HG02840 (cell line): ENCODE measurements at regions not wholly inside any gene's neighbourhood (a gene's known extent, or its start where the extent isn't known, plus 50 kb on each side); places are given as distances from the start of the nearest gene placed in this dataset.

Source experiments
- ATAC-seq: cut with Tn5 transposase; IDR thresholded peaks from one replicate; pipeline ENCODE4 v1.9.1; 2021; ENCODE audit warnings: mild to moderate bottlenecking, moderate library complexity, moderate number of reproducible peaks; ENCODE audit not compliant: unreplicated experiment, low FRiP score

DNA sequence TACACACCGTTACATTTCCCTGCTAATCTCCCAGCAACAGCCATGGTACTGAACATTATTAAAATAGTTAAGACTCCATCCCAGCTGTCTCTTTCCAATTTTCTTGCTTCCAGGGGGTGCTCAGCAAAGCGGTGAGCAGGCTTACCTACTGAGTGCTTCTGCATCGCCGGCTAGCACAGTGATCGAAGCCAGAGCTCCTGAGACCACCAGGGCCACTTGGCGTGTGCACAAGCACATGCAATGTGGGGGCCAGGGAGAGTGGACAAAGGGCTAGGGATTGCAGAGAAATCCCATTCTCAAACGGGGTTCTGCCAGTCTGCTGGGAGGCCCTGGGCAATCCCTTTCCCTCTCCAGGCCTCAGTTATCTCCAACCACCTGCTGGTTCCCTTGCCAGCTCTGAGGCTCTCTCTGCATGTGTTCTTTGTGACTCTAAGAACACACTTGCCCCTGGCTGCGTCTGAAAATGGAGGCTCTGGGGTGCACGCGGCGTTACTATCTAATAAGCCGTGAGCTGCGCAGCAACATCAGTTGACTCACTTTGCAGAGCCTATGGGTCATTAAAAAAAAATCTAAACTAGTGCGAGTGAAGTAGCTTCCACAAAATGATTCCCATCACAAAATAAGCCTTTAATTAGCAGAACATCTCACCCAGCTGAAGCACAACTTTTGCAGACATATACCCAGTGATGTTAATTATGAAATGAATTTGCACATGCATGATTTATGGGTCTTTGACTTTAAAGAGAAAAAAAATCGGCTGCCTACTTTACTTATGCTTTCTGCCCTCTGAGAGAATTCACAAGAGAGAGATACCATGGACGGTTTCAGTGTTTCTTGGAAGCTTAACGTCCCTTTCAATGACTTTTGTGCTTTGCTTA, 271.5 kb downstream of the TLE3 start:
- ATAC-seq, result no peak

GRCh38 chr15:69826819-69827175, 270.9 kb downstream of the TLE3 start:
- ATAC-seq, result no peak

- ATAC-seq, result no peak
Observed at GRCh38 chr15:69827751-69828150, 270.0 kb downstream of the TLE3 start.

DNA sequence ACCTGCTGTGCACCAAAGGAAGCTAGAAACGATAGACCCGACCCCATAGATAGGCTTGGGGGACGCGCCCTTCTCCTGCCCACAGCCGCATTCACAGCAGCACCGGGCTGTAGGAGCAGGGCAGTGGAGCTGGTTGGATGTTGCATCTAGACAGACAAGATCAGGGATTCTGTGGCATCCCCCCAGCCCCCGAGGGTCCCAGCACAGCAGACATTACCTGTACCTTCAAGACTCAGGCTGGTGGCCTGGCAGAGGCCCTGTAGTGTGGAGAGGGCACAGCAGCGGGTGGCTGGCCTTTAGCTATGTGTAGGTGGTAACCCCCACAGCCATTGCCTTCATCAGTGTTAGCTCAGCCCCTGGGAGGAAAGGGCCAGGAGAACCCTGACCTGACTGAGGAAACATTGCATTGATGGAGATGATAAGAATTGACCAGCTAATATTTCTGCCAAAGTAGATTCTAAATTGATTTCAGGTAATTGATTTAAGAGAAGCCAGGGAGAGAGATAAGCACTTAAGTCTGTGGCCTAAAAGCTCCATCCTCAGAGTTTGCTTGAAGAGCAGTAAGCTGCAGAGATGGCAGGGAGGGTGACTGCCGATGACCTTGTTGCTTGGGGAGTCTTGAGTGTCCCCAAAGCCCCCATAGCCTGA, 269.4 kb downstream of the TLE3 start:
- no peak for ATAC-seq

GRCh38 chr15:69829974-69830373, 267.7 kb downstream of the TLE3 start:
- ATAC-seq, result no peak

GRCh38 chr15:69830430-69830829, 267.3 kb downstream of the TLE3 start:
- no peak for ATAC-seq

DNA sequence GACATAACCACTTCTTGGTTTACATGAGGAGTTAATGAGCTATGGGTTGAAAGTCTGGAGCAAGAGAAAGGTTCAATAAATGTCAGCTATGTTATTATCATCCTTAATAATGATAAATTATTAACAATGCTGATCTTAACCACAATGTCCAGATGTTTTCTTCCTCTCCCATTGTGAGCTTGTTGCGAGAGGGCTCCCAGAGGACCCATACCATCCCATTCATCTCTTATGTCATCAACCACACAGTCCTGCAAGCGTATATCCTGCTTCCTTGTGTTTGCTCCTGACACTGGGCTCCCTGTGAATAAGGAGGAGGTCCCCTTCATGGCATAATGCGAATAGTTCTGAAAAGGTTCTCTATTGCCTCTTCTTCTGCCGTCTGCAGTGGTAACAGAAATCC, 266.8 kb downstream of the TLE3 start:
- no peak for ATAC-seq

DNA sequence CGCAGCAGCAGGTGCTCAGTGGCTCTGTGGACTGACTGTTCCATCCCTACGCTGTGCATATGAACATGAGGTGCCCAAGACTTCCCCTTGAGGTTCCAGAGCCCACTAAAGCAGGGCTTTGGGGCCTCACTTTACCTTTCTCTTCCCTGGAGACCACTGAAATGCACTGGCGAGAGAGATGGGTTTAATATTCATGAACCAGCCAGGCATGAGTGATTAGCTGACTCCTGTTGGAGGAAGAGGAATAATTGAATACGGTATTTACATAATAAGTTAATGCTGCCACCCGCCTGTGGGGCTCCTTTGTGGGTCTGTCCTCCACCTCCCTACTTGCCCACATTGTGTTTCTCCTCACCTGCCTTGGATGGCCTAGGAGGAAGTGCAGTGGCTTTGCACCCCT, 263.4 kb downstream of the TLE3 start:
- no peak for ATAC-seq

GRCh38 chr15:69834761-69835160, 263.0 kb downstream of the TLE3 start:
- ATAC-seq, result no peak

GRCh38 chr15:69836048-69836447, 261.7 kb downstream of the TLE3 start:
- ATAC-seq, result no peak

GRCh38 chr15:69836526-69837230, 261.0 kb downstream of the TLE3 start:
- ATAC-seq, result no peak

GRCh38 chr15:69838338-69838737, 259.4 kb downstream of the TLE3 start:
- ATAC-seq, result no peak

DNA sequence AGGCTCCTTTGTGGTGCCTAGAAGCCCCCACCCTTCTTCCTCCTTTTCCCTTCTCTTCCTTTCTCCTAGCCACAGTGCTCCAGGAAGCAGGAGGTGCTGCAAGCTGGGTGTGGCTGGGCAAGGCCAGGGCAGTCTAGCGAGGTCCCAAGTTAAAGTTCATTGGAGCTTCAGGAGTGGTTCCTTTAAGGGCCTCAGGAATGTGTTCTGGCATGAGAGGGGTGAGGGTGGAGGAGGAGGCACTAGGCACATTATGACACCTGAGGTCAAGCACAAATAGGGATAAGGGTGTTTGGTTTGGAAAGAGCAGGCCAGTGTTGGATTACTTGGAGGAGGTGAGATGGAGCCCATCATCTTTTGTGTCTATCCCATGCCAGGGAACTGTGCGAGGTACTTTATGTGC, 258.7 kb downstream of the TLE3 start:
- no peak for ATAC-seq

DNA sequence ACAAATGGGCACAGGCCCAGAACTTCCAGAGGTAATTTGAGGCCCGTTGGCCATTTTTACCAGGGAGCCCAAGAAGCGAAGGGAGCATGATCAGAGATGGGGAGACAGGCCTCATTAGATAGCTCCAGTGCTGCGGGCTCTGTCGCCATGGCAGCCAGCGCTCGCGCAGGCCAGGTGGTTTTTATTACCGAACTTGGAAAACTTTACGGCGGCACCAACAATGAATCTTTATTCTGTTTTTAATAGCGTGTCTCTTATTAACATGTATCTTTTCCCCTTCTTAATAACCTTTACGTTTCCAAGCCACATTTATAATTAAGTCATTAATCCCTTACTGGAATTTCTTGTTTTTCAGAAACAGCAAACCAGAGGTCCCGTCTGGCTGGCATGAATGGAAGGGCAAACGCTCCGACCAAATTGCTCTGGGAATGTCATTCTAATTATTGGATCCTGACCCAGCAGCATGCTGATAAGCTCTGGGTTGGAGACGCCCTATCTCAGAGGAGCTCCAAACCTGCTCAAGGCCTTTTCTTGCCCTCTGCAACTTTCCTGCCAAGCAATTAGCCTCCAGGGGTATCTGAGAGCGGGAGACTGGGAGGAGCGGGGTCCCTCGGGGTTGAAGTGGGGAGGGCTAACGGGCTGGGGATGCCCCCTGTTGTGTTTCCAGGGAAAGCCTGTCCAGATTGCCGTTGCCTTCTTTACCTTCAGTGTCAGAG, 256.4 kb downstream of the TLE3 start:
- ATAC-seq, result no peak

DNA sequence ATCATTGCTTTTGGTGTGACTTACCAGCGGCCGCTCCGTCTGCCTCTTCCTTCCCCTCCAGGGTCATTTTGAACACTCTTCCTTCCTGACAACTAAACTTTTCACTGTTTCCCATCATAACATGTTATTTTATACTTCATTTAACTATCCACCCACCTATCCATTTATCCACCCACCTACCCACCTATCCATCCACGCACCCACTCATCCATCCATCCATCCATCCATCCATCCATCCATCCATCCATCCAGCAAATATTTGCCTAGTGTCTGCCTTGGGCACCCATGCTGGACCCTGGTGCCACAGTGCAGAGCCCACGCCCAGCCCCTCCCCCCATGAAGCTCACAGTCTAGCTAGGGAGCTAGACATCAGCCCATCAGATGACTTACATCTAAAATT, 254.9 kb downstream of the TLE3 start:
- no peak for ATAC-seq

- ATAC-seq, result no peak
Observed at GRCh38 chr15:69843276-69843899, 254.3 kb downstream of the TLE3 start.

DNA sequence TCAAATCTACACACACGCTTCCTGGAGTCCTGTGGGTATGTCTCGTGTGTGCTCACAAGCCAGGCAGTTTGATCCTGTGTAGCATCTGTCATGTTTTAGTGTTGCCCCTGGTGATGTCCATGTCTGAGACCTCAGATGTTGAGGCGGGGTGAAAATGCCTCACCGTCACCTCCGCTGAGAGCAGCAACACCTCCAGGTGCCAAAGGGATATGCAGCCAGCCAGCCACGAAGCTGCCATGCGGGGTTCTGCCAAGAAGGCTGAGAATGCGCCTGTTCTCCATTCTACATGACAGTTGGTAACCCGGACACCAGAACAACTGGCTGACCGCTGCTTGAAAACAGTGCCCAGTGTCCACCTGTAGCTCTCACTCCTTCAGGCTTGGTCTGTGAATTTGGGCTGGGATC, 253.8 kb downstream of the TLE3 start:
- ATAC-seq, result no peak

DNA sequence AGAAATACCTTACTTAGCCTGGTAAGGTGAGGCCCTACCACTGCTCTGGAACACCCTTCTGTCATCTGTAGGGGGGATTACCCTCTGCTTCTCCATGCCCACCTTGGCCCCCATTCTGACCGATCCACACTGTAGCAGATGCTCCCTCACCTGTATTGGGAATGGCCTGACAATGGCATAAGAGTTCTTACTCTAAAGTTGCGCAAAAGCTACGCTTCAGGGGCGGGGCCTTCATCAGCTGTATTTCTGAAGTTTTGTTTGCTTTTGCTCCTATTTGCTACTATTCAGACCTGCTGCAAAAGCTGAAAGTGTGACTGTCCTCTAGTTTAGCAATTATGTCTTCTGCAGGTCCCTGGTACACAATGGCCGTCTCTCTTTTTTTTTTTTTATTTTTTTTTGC, 252.6 kb downstream of the TLE3 start:
- ATAC-seq, result no peak

DNA sequence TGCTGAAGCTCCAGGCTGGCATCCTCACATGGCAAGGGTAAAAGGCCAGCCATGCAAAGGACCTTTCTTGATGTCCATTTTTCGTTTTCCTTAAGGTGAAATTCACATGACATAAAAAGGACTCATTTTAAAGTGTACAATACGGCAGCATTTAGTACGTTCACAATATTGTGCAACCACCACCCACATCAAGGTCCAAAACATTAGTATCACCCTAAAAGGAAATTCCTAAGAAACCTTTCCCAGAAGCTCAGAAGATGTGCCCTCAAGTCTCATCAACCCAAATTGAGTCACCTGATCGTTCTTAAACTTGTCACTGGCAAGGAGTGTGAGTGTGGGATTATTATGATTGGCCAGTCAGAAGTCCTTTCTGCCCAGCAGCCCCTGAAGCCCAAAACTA, 250.1 kb downstream of the TLE3 start:
- ATAC-seq, result no peak

GRCh38 chr15:69848096-69848495, 249.6 kb downstream of the TLE3 start:
- ATAC-seq, result no peak
